IPS-11a (cell line): ENCODE measurements at regions not wholly inside any gene's neighbourhood (a gene's known extent, or its start where the extent isn't known, plus 50 kb on each side); places are given as distances from the start of the nearest gene placed in this dataset.
"Not testable (repeated sequence)": the region's sequence is repeated elsewhere in the genome, so short reads cannot be mapped to it uniquely, and the experiment has no call there.

Experiments used
- H3K4me3 ChIP-seq: one replicate; pipeline ENCODE4 v1.5.1; 2013; ENCODE audit warnings: low read depth, low read length, control low read depth

- no peak overlapping the region for H3K4me3 ChIP-seq
These were observed 50.9 kb upstream of the PTPDC1 start for GRCh38 chr9:94033383-94033782.

GRCh38 chr9:94031946-94032345 lies 52.3 kb upstream of the PTPDC1 start:
- H3K4me3 ChIP-seq, result no peak overlapping the region

- H3K4me3 ChIP-seq, result peak overlapping the region; percentile 82
These were observed 52.9 kb upstream of the PTPDC1 start for GRCh38 chr9:94031380-94031779.

- H3K4me3 ChIP-seq, result peak overlapping the region; percentile 82
These were observed 53.7 kb upstream of the PTPDC1 start for GRCh38 chr9:94030318-94031179.

- peak overlapping the region; percentile 82 for H3K4me3 ChIP-seq
These were observed 54.3 kb upstream of the PTPDC1 start for GRCh38 chr9:94029932-94030317.

GRCh38 chr9:94026816-94027215 lies 57.4 kb upstream of the PTPDC1 start:
- no peak overlapping the region for H3K4me3 ChIP-seq

- not testable (repeated sequence) for H3K4me3 ChIP-seq
These were observed 61.8 kb upstream of the PTPDC1 start for GRCh38 chr9:94022476-94022875.

GRCh38 chr9:94020836-94021235 lies 63.4 kb upstream of the PTPDC1 start:
- not testable (repeated sequence) for H3K4me3 ChIP-seq

GRCh38 chr9:94018628-94019027 lies 63.5 kb upstream of the BARX1 start:
- no peak overlapping the region for H3K4me3 ChIP-seq

- H3K4me3 ChIP-seq, result no peak overlapping the region
These were observed 62.9 kb upstream of the BARX1 start for GRCh38 chr9:94017939-94018531.

- no peak overlapping the region for H3K4me3 ChIP-seq
These were observed 61.6 kb upstream of the BARX1 start for GRCh38 chr9:94016744-94017143.

GRCh38 chr9:94014920-94015319 lies 59.8 kb upstream of the BARX1 start:
- H3K4me3 ChIP-seq, result no peak overlapping the region

GRCh38 chr9:94014066-94014654 lies 59.0 kb upstream of the BARX1 start:
- no peak overlapping the region for H3K4me3 ChIP-seq

- no peak overlapping the region for H3K4me3 ChIP-seq
These were observed 55.9 kb upstream of the BARX1 start for GRCh38 chr9:94010980-94011533.

GRCh38 chr9:94005272-94005901 lies 50.2 kb upstream of the BARX1 start:
- no peak overlapping the region for H3K4me3 ChIP-seq
